HepG2 (cell line): ENCODE measurements at regions not wholly inside any gene's neighbourhood (a gene's known extent, or its start where the extent isn't known, plus 50 kb on each side); places are given as distances from the start of the nearest gene placed in this dataset.

ENCODE experiments used
- ATAC-seq: fragments of 200-7000 bp; cut with Tn5 transposase; 3 replicates; pipeline ENCODE4 v1.9.1; 2020; ENCODE audit warnings: mild to moderate bottlenecking, moderate library complexity
- BruUV-seq: library from RNA; stranded (reverse); fragments of 400-500 nt; replicated peaks from 2 replicates; lab custom pipeline; 2021; lab: Mats Ljungman, UMichigan
- CTCF ChIA-PET: fragments of 300-600 bp; formaldehyde crosslinking; extraction: SDS; loops from one replicate; lab custom pipeline; 2021; ENCODE audit warnings: low total read pairs, inconsistent platforms, low intra/inter-chr PET ratio; lab: Yijun Ruan, JAX
- POLR2A ChIA-PET: fragments of 350-600 bp; sonication (Branson Sonifier 250); formaldehyde crosslinking; loops from one replicate; lab custom pipeline; 2020; ENCODE audit warnings: antibody characterized with exemption, inconsistent platforms; lab: Yijun Ruan, JAX
- DNase-seq: peaks from one replicate; pipeline ENCODE4 v3.0.0-alpha.2; 2015; ENCODE audit warnings: low spot score
- FAIRE-seq: peaks from 3 replicates; lab custom pipeline; 2011; peaks lifted over from hg19 to GRCh38; lab: Jason Lieb, UNC
- H2AFZ ChIP-seq: one replicate; pipeline ENCODE4 v1.6.1; 2011; ENCODE audit warnings: low read length, inconsistent platforms
- H3K27ac ChIP-seq: fragments of 300-600 bp; 3 replicates; pipeline ENCODE4 v1.8.0; 2011; ENCODE audit warnings: mixed run types, mild to moderate bottlenecking, mixed read lengths, low read length, inconsistent platforms; ENCODE audit not compliant: insufficient read depth; ENCODE audit errors: extremely low read length
- H3K27me3 ChIP-seq, 2 experiments: fragments of 200-600 bp in 1 of 2; 2 replicates in 1 of 2; 3 replicates in 1 of 2; pipeline versions ENCODE4 v1.6.0 to v1.8.0; 2011; ENCODE audit warnings: low read length in 2 of 2, mild to moderate bottlenecking in 2 of 2, moderate library complexity in 2 of 2, inconsistent platforms in 1 of 2; ENCODE audit not compliant: insufficient read depth in 2 of 2, control insufficient read depth in 1 of 2
- H3K36me3 ChIP-seq, 2 experiments: fragments of 200-600 bp in 1 of 2; replicated peaks in 1 of 2; 2 replicates in 1 of 2; 3 replicates in 1 of 2; pipeline versions ENCODE4 v1.5.1 to v1.8.0; 2011; ENCODE audit warnings: low read length in 2 of 2, inconsistent platforms in 1 of 2; ENCODE audit not compliant: insufficient read depth in 2 of 2, control insufficient read depth in 1 of 2
- H3K4me1 ChIP-seq: 2 replicates; pipeline ENCODE4 v1.5.1; 2012; ENCODE audit warnings: low read length, inconsistent platforms; ENCODE audit not compliant: insufficient read depth
- H3K4me2 ChIP-seq: 2 replicates; pipeline ENCODE4 v1.6.0; 2011; ENCODE audit warnings: low read depth, low read length, inconsistent platforms
- H3K4me3 ChIP-seq, 3 experiments: fragments of 200-600 bp in 1 of 3; sonication (generic), shearing (Covaris generic) in 1 of 3; replicated peaks in 1 of 3; 2 replicates each; pipeline ENCODE4 v1.5.1; 2011 to 2016; ENCODE audit warnings: low read length in 3 of 3, inconsistent platforms in 2 of 3, low read depth in 2 of 3, mild to moderate bottlenecking in 2 of 3, control low read depth in 1 of 3, mixed read lengths in 1 of 3; ENCODE audit not compliant: insufficient read depth in 1 of 3
- H3K79me2 ChIP-seq: one replicate; pipeline ENCODE4 v1.6.1; 2011; ENCODE audit warnings: low read length, inconsistent platforms; ENCODE audit not compliant: insufficient read depth
- H3K9ac ChIP-seq: 2 replicates; pipeline ENCODE4 v1.6.0; 2011; ENCODE audit warnings: mild to moderate bottlenecking, low read depth, low read length, inconsistent platforms; ENCODE audit not compliant: insufficient read depth
- H3K9me3 ChIP-seq: 2 replicates; pipeline ENCODE4 v1.5.1; 2012; ENCODE audit warnings: mild to moderate bottlenecking, low read length
- H4K20me1 ChIP-seq: 2 replicates; pipeline ENCODE4 v1.6.0; 2011; ENCODE audit warnings: inconsistent platforms, mild to moderate bottlenecking, low read length, moderate library complexity; ENCODE audit not compliant: insufficient read depth
- ATF7 ChIP-seq, 2 experiments: fragments of 450-650 bp in 1 of 2; sonication (generic) in 1 of 2; formaldehyde crosslinking in 1 of 2; IDR thresholded peaks; 2 replicates each; pipeline versions ENCODE4 v1.4.0 to v1.6.1; 2016 to 2020; ENCODE audit warnings: antibody characterized with exemption in 1 of 2, mild to moderate bottlenecking in 1 of 2, missing genetic modification reagents in 1 of 2
- BRCA1 ChIP-seq: sonication (generic); formaldehyde crosslinking; IDR thresholded peaks from 2 replicates; pipeline ENCODE4 v1.4.0; 2020; ENCODE audit warnings: missing genetic modification reagents
- NFE2L2 ChIP-seq: fragments of 150-350 bp; IDR thresholded peaks from 2 replicates; pipeline ENCODE4 v1.6.1; 2014; ENCODE audit warnings: low read length
- NFKB2 ChIP-seq: sonication (generic); formaldehyde crosslinking; IDR thresholded peaks from 2 replicates; pipeline ENCODE4 v1.4.0; 2020; ENCODE audit warnings: missing genetic modification reagents, borderline replicate concordance
- ZNF260 ChIP-seq: sonication (generic); formaldehyde crosslinking; IDR thresholded peaks from 2 replicates; pipeline ENCODE4 v1.4.0; 2020; ENCODE audit warnings: missing genetic modification reagents, low read depth, mild to moderate bottlenecking, borderline replicate concordance
- ZNF333 ChIP-seq: sonication (generic); formaldehyde crosslinking; IDR thresholded peaks from 2 replicates; pipeline ENCODE4 v1.4.0; 2020; ENCODE audit warnings: mild to moderate bottlenecking, missing genetic modification reagents, borderline replicate concordance
- ZNF773 ChIP-seq: sonication (generic); formaldehyde crosslinking; IDR thresholded peaks from 2 replicates; pipeline ENCODE4 v1.4.0; 2020; ENCODE audit warnings: missing genetic modification reagents, borderline replicate concordance
- ZNF790 ChIP-seq: sonication (generic); formaldehyde crosslinking; IDR thresholded peaks from 2 replicates; pipeline ENCODE4 v1.8.0; 2022; ENCODE audit warnings: missing genetic modification reagents, mild to moderate bottlenecking, borderline replicate concordance
- WGBS: methylation state at CpG from one replicate; pipeline ENCODE4 v1.1.6; 2017; ENCODE audit warnings: low lambda C conversion rate; 5-methylcytosine and 5-hydroxymethylcytosine counted together
- in situ Hi-C: cut with HindIII; loops from 2 replicates; pipeline ENCODE4 v1.10.0; 2017; ENCODE audit warnings: low pct_unique_long_range_greater_than_20kb; ENCODE audit not compliant: extremely low pct_ligation_motif_present
- intact Hi-C: fragments of 100-400 bp; cut with micrococcal nuclease; formaldehyde crosslinking; loops from one replicate; pipeline ENCODE4 v1.10.0; 2022; ENCODE audit not compliant: unreplicated experiment
- TF ChIP-seq, protein P1 (sequence below): sonication (generic); formaldehyde crosslinking; conservative IDR thresholded peaks from 2 replicates; pipeline ENCODE4 v1.4.0; 2020; ENCODE audit warnings: missing genetic modification reagents

DNA sequence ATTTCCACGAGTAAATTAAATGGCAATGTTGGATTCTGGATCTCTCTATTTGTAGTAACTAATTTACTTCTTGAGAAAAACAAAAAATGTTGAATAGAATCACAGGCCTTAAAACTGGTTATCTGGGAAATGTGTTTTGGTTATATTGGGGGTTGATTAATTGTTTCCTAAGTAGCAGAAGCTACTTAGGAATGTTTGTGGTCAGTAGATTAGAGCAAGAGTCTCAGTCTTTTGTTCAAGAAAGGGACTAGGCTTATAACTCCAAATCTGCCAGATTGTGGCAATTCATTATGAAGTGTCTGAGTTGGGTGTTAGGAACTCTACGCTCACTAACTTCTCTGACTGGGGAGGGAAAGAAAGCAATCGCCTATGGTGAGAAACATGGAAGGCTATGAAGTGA is 244.3 kb upstream of the PHYHIPL start:
- H3K79me2 ChIP-seq, result no peaks in the 10 kb centered on the region
- H3K4me1 ChIP-seq, result no peaks in the 10 kb centered on the region
- H4K20me1 ChIP-seq, result no peaks in the 10 kb centered on the region
- intact Hi-C loops, result no loop called here
- H3K36me3 ChIP-seq, result no peaks in the 10 kb centered on the region
- POLR2A ChIA-PET, result no interaction called here
- H3K27ac ChIP-seq, result no peak overlapping the region
- DNase-seq (no peak), FAIRE-seq (no peak), ATAC-seq (no peak)
- H3K9me3 ChIP-seq, result no peaks in the 10 kb centered on the region
- no TSS peak for BruUV-seq
- CTCF ChIA-PET, result no interaction called here
- TF ChIP-seq NFE2L2, result no peak
- TF ChIP-seq ZNF790, result no peak
- TF ChIP-seq ZNF333 (CRISPR knock-in tag), result no peak
- no peak for TF ChIP-seq NFKB2
- no peak for TF ChIP-seq ZNF773
- WGBS, result 23% methylated on average over 3 of the region's 3 CpGs
- H3K4me2 ChIP-seq, result no peak overlapping the region
- no peak overlapping the region for H3K4me3 ChIP-seq
- no peak overlapping the region for H2AFZ ChIP-seq
- H3K27me3 ChIP-seq, result no peaks in the 10 kb centered on the region
- H3K9ac ChIP-seq, result no peak overlapping the region
- in situ Hi-C loops, result no loop called here

DNA sequence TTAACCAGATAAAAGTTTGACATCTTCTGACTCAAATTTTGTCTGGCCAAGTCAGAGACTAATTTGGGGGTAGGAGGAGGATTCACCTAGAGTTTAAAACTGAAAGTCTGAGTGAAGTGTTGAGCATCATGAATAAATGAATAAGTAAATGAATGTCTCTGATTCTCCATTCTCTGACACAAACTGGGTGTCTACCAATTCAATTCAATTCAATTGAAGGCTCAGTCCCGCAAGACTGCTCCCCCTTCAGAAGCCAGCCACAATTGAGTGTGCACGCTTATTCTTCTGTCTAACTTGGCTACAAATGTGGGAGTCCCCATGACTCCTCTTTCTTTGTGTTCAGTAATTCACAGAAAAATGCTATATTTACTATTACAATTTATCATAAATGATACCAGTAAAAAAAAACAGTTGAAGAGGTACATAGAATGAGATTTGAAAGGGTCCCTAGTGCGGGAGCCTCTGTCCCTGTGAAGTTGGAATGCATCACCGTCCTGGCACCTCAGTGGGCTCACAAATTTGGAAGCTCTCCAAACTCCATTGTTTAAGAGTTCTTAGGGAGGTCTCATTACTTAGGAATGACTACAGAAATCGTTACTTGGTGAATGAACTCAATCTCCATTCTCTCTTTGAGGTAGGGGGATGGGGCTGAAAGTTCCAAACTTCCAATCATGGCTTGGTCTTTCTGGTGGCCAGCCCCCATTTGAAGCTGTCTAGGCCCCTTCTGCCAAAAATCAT is 243.7 kb upstream of the PHYHIPL start:
- in situ Hi-C loops (no loop called here), intact Hi-C loops (no loop called here)
- 46% methylated on average over 5 of the region's 5 CpGs for WGBS
- no peak overlapping the region for H3K4me2 ChIP-seq
- no peak for ATAC-seq
- no peaks in the 10 kb centered on the region for H3K9me3 ChIP-seq
- no peak overlapping the region for H3K9ac ChIP-seq
- no peak overlapping the region for H3K4me3 ChIP-seq
- H4K20me1 ChIP-seq, result no peaks in the 10 kb centered on the region
- BruUV-seq, result no TSS peak
- ChIA-PET CTCF (no interaction called here), POLR2A (no interaction called here)
- no peak for DNase-seq
- H3K27ac ChIP-seq, result no peak overlapping the region
- no peaks in the 10 kb centered on the region for H3K4me1 ChIP-seq
- H3K79me2 ChIP-seq, result no peaks in the 10 kb centered on the region
- H2AFZ ChIP-seq, result no peak overlapping the region
- no peaks in the 10 kb centered on the region for H3K27me3 ChIP-seq
- TF ChIP-seq ZNF260 (CRISPR knock-in tag) (no peak), BRCA1 (no peak), ATF7 (IDR thresholded peaks at IDR 0.05) (no peak), ATF7 (CRISPR knock-in tag; IDR thresholded peaks at IDR 0.05) (no peak)
- TF ChIP-seq, protein P1, sequence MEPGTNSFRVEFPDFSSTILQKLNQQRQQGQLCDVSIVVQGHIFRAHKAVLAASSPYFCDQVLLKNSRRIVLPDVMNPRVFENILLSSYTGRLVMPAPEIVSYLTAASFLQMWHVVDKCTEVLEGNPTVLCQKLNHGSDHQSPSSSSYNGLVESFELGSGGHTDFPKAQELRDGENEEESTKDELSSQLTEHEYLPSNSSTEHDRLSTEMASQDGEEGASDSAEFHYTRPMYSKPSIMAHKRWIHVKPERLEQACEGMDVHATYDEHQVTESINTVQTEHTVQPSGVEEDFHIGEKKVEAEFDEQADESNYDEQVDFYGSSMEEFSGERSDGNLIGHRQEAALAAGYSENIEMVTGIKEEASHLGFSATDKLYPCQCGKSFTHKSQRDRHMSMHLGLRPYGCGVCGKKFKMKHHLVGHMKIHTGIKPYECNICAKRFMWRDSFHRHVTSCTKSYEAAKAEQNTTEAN (CRISPR knock-in tag), result no peak
- H3K36me3 ChIP-seq, result no peaks in the 10 kb centered on the region
- no peak for FAIRE-seq
